GM18520 (cell line): ENCODE measurements at regions not wholly inside any gene's neighbourhood (a gene's known extent, or its start where the extent isn't known, plus 50 kb on each side); places are given as distances from the start of the nearest gene placed in this dataset.
"Not testable (repeated sequence)": the region's sequence is repeated elsewhere in the genome, so short reads cannot be mapped to it uniquely, and the experiment has no call there.

Experiments used
- ATAC-seq: cut with Tn5 transposase; IDR thresholded peaks from one replicate; pipeline ENCODE4 v1.9.1; 2021; ENCODE audit not compliant: unreplicated experiment

DNA sequence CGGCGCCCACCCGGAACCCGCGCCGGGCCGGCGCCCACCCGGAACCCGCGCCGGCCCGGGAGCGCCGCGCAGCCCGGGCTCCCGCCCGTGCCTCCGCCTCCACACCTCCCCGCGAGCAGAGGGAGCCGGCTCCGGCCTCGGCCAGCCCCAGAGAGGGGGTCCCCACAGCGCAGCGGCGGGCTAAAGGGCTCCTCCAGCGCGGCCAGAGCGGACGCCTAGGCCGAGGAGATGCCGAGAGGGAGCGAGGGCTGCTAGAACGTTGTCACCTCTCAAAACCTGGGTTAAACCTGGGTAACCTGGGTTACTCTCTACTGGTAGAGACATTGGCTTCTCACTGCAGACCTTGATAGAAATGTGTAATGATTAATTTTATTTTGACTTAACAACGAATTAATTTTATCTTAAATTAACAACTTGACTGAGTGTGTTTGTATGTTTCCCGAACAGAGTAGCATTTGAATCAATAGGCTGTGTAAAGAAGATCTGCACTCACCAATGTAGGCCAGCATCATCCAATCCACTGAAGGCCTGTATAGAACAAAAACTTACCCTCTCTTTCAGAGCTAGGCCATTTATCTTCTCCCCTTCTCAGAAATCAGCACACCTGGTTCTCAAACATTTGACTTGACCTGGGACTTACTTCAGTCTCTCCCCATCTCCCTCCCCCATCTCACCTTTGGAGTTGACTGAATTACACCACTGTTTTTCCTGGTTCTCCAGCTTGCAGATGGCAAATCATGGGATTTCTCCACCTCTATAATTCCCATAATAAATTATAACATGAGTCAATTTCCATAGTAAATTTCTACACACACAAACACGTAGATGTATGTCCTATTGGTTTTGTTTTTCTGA lies 242.7 kb downstream of the ASXL3 start:
- no peak for ATAC-seq

DNA sequence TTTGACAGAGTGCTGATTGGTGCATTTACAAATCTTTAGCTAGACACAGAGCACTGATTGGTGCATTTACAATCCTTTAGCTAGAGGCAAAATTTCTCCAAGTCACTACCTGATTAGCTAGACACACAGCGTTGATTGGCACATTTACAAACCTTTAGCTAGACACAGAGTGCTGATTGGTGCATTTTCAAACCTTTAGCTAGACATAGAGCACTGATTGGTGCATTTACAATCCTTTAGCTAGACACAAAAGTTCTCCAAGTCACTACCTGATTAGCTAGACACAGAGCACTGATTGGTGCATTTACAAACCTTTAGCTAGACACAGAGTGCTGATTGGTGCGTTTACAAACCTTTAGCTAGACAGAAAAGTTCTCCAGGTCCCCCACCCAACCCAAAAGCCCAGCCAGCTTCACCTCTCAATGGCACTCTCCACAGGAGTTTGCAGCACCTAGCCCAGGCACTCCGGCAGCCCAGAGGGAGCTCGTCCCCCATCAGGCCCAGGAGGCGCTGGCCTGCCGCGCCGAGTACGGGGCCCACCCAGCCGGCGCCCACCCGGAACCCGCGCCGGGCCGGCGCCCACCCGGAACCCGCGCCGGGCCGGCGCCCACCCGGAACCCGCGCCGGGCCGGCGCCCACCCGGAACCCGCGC lies 241.8 kb downstream of the ASXL3 start:
- not testable (repeated sequence) for ATAC-seq

DNA sequence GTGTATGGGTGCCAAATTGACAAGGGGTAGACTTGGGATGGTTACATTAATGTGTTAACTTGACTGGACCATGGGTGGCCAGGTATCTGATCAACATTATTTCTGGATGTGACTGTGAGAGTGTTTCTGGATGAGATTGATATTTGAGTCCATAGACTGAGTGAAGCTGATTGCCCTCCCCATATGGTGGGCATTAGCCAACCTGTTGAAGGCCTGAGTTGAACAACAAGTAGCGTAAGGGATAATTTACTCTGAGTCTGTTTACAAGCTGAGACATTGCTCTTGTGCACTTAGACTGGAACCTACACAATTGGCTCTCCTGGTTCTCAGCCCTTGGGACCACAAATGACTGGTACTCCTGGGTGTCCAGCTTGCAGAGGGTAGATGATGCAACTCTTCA lies 240.1 kb downstream of the ASXL3 start:
- no peak for ATAC-seq

DNA sequence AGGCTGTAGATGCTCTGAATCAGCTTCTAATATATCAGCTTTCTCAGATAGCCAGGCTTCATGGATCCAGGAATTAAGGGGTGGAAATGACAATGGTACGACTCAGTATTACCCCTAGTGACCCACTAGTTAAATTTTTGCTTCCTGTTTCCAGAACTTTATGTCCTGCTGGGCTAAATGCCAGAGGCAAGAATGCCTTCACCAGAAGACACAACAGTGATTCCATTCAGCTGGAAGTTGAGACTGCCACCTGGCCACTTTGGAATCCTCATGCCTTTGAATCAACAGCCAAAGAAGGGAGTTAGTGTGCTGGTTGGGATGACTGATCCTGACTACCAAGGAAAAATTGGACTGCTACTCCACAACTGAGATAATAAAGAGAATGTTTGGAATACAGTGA lies 239.1 kb downstream of the ASXL3 start:
- no peak for ATAC-seq

DNA sequence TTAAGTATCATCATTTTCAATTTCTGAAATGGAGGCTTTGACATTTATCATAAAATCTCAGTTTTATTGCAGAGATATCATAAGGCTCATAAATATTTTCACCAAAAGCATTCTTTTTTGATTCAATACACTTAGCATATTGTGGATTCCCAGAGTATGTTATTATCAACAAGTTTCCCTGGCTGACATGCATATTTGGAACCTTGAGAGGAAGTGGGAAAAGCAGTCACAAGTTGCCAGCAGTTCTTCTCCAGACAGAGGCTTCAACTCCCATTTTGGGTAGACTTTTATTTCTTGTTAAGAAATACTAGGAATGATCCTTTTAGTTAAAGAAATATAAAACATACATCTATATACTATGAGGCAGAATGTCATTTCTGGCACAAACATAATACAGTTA lies 236.5 kb downstream of the ASXL3 start:
- ATAC-seq: no peak

DNA sequence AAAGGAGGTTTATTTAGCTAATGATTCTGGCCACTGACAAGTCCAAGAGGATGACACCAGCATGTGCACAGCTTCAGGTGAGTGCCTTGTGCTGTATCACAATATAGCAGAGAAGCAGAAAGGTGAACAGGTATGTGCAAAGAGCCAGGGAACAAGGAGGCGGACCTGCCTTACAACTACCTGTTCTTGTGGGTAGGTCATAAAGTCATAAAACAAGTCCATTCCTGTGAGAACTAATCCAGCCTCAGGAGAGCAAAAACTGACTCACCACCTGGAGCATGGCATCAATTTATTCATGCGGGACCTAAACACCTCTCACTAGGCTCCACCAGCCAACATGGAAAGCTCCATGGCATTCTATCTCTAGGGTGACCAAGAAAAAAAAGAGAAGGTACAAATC lies 234.2 kb downstream of the ASXL3 start:
- ATAC-seq: no peak

DNA sequence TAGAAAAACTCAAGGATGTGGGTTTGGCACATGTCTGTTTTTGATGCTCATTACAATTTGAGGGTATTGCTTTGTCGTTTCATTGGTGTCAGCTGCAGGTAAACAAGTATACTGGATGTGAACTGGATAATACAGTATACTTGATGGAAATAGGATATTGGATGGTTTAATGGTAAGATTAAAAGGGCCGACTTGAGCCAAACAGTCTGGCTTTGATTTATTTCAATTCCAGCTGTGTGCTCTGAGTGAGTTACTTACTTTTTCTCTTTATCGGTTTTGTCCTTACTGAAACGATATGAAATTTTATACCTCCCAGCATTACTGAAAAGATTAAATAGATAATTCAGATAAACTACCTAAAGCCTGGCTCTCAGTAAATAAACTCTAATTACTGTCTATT lies 227.6 kb downstream of the ASXL3 start:
- ATAC-seq: no peak

DNA sequence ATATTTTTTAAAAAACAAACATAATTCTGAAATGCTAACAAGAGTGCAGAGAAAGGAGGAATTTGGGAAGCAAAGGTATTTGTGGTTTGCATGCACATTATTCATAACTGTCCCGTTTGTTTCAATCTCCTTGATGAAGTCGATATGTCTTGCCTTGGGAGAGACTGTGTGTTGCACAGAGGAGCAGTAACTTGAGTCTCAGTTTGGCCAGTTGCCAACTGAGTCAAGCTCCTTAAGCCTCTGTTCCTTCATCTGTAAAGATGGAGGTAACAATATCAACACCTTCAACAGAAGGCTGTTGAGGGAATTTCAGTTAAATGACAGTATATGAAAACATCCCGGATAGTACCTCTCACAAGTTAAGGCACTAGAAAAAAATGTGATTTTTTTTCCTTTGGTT lies 226.2 kb downstream of the ASXL3 start:
- no peak for ATAC-seq

DNA sequence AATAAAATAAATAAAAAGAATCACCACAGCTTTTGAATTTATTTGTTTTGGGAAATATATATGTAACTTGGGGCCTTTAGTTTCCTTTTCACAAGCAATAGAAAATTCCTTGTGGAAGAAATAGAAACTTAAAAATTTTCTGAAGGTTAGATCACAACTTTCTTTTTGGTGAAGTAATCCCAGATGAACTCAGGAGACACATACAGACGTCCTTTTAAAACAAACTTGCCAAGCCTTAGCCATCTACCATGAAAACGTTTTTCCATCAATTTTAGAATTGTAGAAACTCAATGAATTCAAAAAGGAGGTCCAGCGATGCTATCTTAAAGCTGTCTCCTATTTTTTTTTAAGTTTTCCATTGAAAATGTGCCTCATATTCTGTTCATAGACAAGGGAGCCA lies 225.6 kb downstream of the ASXL3 start:
- ATAC-seq: no peak

DNA sequence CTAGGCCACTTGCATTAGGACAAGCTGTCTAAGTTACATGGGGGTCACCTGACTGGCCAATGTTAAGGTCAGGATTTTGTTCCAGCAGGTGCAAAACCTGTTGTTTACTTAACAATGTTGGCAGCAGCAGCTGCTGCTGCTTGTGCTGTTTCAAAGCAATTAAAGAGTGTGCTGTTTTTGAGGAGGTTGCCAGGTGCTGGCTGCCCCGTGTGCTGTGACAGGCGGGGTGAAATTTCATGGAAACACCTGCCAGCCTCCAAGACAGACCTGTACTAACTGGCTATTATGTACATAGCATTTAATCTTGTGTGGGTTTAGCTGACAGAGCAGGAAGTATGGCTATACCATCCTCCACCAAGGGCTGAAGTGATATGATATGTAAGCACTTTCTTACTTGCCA lies 224.9 kb downstream of the ASXL3 start:
- ATAC-seq: no peak
